Limb (tissue), 2 donors: ENCODE measurements at regions not wholly inside any gene's neighbourhood (a gene's known extent, or its start where the extent isn't known, plus 50 kb on each side); places are given as distances from the start of the nearest gene placed in this dataset.

Experiments
- DNase-seq, 2 donors: peaks; one replicate each; pipeline ENCODE4 v3.0.0-alpha.2; 2016; ENCODE audit errors: extremely low spot score in 2 of 2

GRCh38 chr10:116006508-116006907, 266.5 kb downstream of the GFRA1 start:
- no peak for DNase-seq

GRCh38 chr10:116005301-116005700, 267.7 kb downstream of the GFRA1 start:
- no peak for DNase-seq

- no peak for DNase-seq
Observed at GRCh38 chr10:116002735-116003134, 270.3 kb downstream of the GFRA1 start.

- DNase-seq, result no peak
Observed at GRCh38 chr10:116001976-116002375, 271.0 kb downstream of the GFRA1 start.

GRCh38 chr10:116001262-116001857, 271.6 kb downstream of the GFRA1 start:
- DNase-seq, result peak; percentile 45 to 61

- DNase-seq, result no peak
Observed at GRCh38 chr10:116000151-116000842, 272.7 kb downstream of the GFRA1 start.
